Suprapubic skin (tissue), 4 donors: ENCODE measurements at regions not wholly inside any gene's neighbourhood (a gene's known extent, or its start where the extent isn't known, plus 50 kb on each side); places are given as distances from the start of the nearest gene placed in this dataset.

Experiments used
- EP300 ChIP-seq: sonication (generic); formaldehyde crosslinking; IDR thresholded peaks from one replicate; pipeline ENCODE4 v1.6.1; 2017; ENCODE audit warnings: antibody characterized with exemption
- POLR2A ChIP-seq, 2 donors: fragments of 450-650 bp; IDR thresholded peaks; one replicate each; pipeline ENCODE4 v1.6.1; 2017; ENCODE audit warnings: antibody characterized with exemption in 2 of 2, mild to moderate bottlenecking in 2 of 2, moderate library complexity in 2 of 2
- POLR2AphosphoS5 ChIP-seq, 3 donors: sonication (generic); formaldehyde crosslinking; IDR thresholded peaks; one replicate each; pipeline ENCODE4 v1.6.1; 2017; ENCODE audit warnings: antibody characterized with exemption in 3 of 3
- TF ChIP-seq, protein P1 (sequence below), 2 donors: fragments of 200-600 bp in 1 of 2; fragments of 450-650 bp in 1 of 2; sonication (generic) in 1 of 2; IDR thresholded peaks; one replicate each; pipeline ENCODE4 v1.5.1; 2016 to 2019; ENCODE audit warnings: antibody characterized with exemption in 2 of 2, mild to moderate bottlenecking in 1 of 2, moderate library complexity in 1 of 2

DNA sequence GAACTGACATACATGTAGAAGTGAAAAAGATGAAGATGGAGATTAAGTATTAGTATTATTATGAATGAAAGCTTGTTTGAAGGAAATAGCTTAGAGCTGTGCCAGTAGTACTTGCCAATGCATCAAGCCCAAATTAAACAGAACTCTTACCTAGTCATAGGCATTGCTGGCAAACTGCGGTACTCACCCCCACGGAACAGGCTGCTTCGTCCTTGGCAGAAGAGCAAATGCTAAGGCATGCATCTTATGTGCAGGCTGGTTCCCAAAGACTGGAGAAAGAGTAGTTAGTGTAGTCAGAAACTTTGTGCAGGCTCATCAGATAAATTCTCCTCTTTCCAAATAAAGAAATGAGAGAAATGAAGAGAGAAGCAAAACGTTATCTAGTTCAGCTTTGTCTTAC is 134.8 kb downstream of the CCDC59 start:
- TF ChIP-seq, protein P1, sequence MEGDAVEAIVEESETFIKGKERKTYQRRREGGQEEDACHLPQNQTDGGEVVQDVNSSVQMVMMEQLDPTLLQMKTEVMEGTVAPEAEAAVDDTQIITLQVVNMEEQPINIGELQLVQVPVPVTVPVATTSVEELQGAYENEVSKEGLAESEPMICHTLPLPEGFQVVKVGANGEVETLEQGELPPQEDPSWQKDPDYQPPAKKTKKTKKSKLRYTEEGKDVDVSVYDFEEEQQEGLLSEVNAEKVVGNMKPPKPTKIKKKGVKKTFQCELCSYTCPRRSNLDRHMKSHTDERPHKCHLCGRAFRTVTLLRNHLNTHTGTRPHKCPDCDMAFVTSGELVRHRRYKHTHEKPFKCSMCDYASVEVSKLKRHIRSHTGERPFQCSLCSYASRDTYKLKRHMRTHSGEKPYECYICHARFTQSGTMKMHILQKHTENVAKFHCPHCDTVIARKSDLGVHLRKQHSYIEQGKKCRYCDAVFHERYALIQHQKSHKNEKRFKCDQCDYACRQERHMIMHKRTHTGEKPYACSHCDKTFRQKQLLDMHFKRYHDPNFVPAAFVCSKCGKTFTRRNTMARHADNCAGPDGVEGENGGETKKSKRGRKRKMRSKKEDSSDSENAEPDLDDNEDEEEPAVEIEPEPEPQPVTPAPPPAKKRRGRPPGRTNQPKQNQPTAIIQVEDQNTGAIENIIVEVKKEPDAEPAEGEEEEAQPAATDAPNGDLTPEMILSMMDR (IDR thresholded peaks at IDR 0.05), result no peak
- TF ChIP-seq POLR2AphosphoS5 (IDR thresholded peaks at IDR 0.05) (no peak), POLR2A (IDR thresholded peaks at IDR 0.05) (no peak), EP300 (no peak)
